Calu3 (cell line): ENCODE measurements at regions not wholly inside any gene's neighbourhood (a gene's known extent, or its start where the extent isn't known, plus 50 kb on each side); places are given as distances from the start of the nearest gene placed in this dataset.

Source experiments
- BruUV-seq: library from RNA; stranded (reverse); fragments of 400-500 nt; replicated peaks from 2 replicates; lab custom pipeline; 2021; lab: Mats Ljungman, UMichigan
- CTCF ChIA-PET: fragments of 300-600 bp; sonication (Branson Sonifier 250); formaldehyde crosslinking; loops from one replicate; lab custom pipeline; 2022; ENCODE audit warnings: antibody characterized with exemption; lab: Charles Lee
- DNase-seq: peaks from one replicate; pipeline ENCODE4 v3.0.0; 2022
- H3K27ac Mint-ChIP-seq: one replicate; pipeline ENCODE4 v1.8.0; 2022; ENCODE audit warnings: mixed read lengths; ENCODE audit not compliant: unreplicated experiment
- H3K27me3 Mint-ChIP-seq: one replicate; pipeline ENCODE4 v1.8.0; 2022; ENCODE audit warnings: mixed read lengths; ENCODE audit not compliant: unreplicated experiment
- H3K36me3 Mint-ChIP-seq: one replicate; pipeline ENCODE4 v1.8.0; 2022; ENCODE audit warnings: mild to moderate bottlenecking, moderate library complexity, mixed read lengths; ENCODE audit not compliant: insufficient read depth, unreplicated experiment
- H3K4me1 Mint-ChIP-seq: one replicate; pipeline ENCODE4 v1.8.0; 2022; ENCODE audit warnings: mild to moderate bottlenecking, low read depth, mixed read lengths; ENCODE audit not compliant: unreplicated experiment
- H3K4me3 Mint-ChIP-seq: one replicate; pipeline ENCODE4 v1.8.0; 2022; ENCODE audit warnings: mild to moderate bottlenecking, low read depth, moderate library complexity, mixed read lengths; ENCODE audit not compliant: unreplicated experiment
- H3K9me3 Mint-ChIP-seq: one replicate; pipeline ENCODE4 v1.8.0; 2022; ENCODE audit warnings: low read depth, mixed read lengths; ENCODE audit not compliant: unreplicated experiment
- intact Hi-C: fragments of 100-400 bp; cut with micrococcal nuclease; formaldehyde crosslinking; loops from one replicate; pipeline ENCODE4 v1.10.0; 2022; ENCODE audit not compliant: unreplicated experiment
- TF ChIP-seq, protein P1 (sequence below): fragments of 200-600 bp; IDR thresholded peaks from one replicate; pipeline ENCODE4 v1.8.0; 2022; ENCODE audit warnings: antibody characterized with exemption; ENCODE audit not compliant: unreplicated experiment

DNA sequence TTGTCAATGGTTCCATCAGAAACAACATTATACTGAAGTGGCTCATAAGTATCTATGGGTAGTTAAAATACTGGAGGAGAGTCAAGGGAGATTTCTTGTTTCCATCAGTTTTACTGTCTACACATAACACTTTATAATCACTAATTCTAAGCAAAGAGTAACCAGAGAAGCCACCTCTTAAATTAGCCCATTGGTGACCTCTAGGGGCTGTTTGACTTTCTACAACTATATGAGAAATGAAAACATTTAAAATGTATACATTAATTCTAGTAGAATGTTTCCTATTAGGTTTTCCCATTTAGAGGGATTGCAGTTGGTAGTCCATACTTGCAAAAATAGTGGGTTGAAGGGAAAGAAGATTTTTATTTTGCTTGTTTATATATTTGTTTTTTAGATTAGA is 504.3 kb downstream of the FAM181B start:
- H3K36me3 Mint-ChIP-seq: no peaks in the 10 kb centered on the region
- H3K27ac Mint-ChIP-seq: no peak overlapping the region
- CTCF ChIA-PET: no interaction called here
- no peaks in the 10 kb centered on the region for H3K27me3 Mint-ChIP-seq
- no peak overlapping the region for H3K4me3 Mint-ChIP-seq
- intact Hi-C loops: loop anchor here (2.0 kb wide), 1 partner anchor 585 kb away; no protein-coding TSS in a partner anchor
- no TSS peak for BruUV-seq
- DNase-seq: no peak
- H3K9me3 Mint-ChIP-seq: peaks cover 4% of the 10 kb centered on the region
- no peaks in the 10 kb centered on the region for H3K4me1 Mint-ChIP-seq
- TF ChIP-seq, protein P1, sequence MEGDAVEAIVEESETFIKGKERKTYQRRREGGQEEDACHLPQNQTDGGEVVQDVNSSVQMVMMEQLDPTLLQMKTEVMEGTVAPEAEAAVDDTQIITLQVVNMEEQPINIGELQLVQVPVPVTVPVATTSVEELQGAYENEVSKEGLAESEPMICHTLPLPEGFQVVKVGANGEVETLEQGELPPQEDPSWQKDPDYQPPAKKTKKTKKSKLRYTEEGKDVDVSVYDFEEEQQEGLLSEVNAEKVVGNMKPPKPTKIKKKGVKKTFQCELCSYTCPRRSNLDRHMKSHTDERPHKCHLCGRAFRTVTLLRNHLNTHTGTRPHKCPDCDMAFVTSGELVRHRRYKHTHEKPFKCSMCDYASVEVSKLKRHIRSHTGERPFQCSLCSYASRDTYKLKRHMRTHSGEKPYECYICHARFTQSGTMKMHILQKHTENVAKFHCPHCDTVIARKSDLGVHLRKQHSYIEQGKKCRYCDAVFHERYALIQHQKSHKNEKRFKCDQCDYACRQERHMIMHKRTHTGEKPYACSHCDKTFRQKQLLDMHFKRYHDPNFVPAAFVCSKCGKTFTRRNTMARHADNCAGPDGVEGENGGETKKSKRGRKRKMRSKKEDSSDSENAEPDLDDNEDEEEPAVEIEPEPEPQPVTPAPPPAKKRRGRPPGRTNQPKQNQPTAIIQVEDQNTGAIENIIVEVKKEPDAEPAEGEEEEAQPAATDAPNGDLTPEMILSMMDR: no peak

DNA sequence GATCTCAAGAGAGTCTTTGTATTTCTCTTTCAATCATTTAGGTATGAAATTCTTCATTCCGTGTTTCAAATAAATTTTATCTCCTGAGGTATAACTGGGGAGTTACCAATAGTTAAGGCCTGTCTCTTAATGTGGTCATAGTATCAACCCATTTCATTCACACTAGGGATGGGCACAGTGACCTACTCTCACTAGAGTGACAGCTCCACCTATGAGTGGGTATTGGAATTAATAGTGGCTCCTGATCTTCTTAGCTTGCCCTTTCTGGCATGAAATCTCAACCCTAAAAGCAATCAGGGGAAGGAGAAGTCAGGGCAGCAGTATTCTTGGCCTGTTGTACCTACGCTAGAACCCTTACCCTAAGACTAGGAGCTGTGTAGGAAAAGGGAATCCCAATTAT is 507.7 kb downstream of the FAM181B start:
- no peak overlapping the region for H3K4me3 Mint-ChIP-seq
- H3K27ac Mint-ChIP-seq: no peak overlapping the region
- no peak for DNase-seq
- intact Hi-C loops: no loop called here
- H3K9me3 Mint-ChIP-seq: peaks cover 4% of the 10 kb centered on the region
- H3K4me1 Mint-ChIP-seq: no peaks in the 10 kb centered on the region
- BruUV-seq: no TSS peak
- no peaks in the 10 kb centered on the region for H3K27me3 Mint-ChIP-seq
- CTCF ChIA-PET: no interaction called here
- no peaks in the 10 kb centered on the region for H3K36me3 Mint-ChIP-seq
- TF ChIP-seq, protein P1: no peak

DNA sequence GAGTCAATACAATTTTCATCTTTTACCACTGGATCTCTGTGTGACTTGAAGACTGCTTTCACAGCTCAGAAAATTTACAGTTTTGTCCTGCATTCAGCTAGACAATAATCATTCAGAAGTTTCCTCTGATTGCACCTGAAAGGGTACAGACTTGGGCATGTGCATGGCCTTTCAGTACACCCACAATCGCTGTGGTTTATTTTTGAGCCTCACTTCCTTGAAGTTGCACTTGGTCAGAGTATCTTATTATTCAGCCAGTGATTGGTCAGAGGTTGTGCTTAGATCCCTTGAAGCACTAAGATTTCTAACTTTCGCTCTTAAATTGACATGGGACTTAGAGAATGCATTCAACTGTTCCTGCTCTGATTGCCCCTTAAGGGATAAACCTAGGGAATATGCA is 508.2 kb downstream of the FAM181B start:
- CTCF ChIA-PET: no interaction called here
- H3K36me3 Mint-ChIP-seq: no peaks in the 10 kb centered on the region

DNA sequence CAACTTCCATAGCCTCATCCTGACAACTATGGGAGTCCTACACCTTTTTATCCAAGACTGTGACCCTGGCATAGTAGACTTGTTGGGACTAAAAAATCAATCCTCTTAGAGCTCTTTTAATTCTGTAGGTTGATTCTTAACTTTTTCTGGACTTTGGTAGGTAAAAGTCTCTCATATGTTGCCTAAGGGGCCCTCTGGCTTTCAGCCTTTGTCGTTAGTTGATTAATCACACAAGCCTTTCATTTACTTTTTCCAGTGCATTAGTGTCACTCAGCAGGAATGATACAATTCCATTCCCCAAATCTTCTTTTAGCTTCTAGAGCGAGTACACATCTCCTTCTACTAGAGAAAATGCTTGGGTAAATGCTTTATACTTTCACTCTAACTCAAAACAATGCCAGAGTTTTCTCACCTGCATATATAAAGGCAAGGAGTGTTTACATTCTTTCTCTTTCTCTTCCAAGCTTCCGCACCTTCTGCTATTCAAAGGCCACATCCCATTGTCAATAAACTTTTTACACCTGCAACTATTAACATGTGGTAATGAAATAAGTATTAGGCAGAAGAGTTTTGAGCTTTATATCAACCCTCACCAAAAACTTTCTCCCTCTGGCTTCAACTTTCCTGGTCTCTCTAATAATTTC is 516.6 kb downstream of the FAM181B start:
- H3K9me3 Mint-ChIP-seq: no peaks in the 10 kb centered on the region
- TF ChIP-seq, protein P1: no peak
- H3K36me3 Mint-ChIP-seq: no peaks in the 10 kb centered on the region
- no peaks in the 10 kb centered on the region for H3K27me3 Mint-ChIP-seq
- DNase-seq: no peak
- CTCF ChIA-PET: no interaction called here
- H3K4me3 Mint-ChIP-seq: no peak overlapping the region
- no TSS peak for BruUV-seq
- H3K27ac Mint-ChIP-seq: no peak overlapping the region
- intact Hi-C loops: no loop called here
- H3K4me1 Mint-ChIP-seq: no peaks in the 10 kb centered on the region

More for the DNA sequence above, 508.2 kb downstream of the FAM181B start:
- Mint-ChIP-seq H3K27me3 (no peaks in the 10 kb centered on the region), H3K9me3 (peaks cover 4% of the 10 kb centered on the region), H3K4me1 (no peaks in the 10 kb centered on the region), H3K27ac (no peak overlapping the region), H3K4me3 (no peak overlapping the region)
- BruUV-seq: no TSS peak
- DNase-seq: no peak
- TF ChIP-seq, protein P1: no peak
- intact Hi-C loops: no loop called here
